Bronchial epithelial cell (primary cell): ENCODE measurements at regions not wholly inside any gene's neighbourhood (a gene's known extent, or its start where the extent isn't known, plus 50 kb on each side); places are given as distances from the start of the nearest gene placed in this dataset.

Experiments used
- DNase-seq: peaks from one replicate; pipeline ENCODE4 v3.0.0-alpha.2; 2010; ENCODE audit warnings: low read depth
- FAIRE-seq: peaks from 2 replicates; lab custom pipeline; 2011; peaks lifted over from hg19 to GRCh38; lab: Jason Lieb, UNC
- H3K27me3 ChIP-seq: 2 replicates; pipeline ENCODE4 v1.5.1; 2011; ENCODE audit warnings: low read length; ENCODE audit not compliant: control insufficient read depth, insufficient read depth
- H3K36me3 ChIP-seq: 2 replicates; pipeline ENCODE4 v1.5.1; 2011; ENCODE audit warnings: low read length; ENCODE audit not compliant: control insufficient read depth, insufficient read depth
- H3K4me3 ChIP-seq: 2 replicates; pipeline ENCODE4 v1.5.1; 2011; ENCODE audit warnings: mild to moderate bottlenecking, low read depth, low read length, control low read depth
- CTCF ChIP-seq: IDR thresholded peaks from 2 replicates; pipeline ENCODE4 v1.5.1; 2011; ENCODE audit warnings: mild to moderate bottlenecking, moderate library complexity, low read length, control low read depth, inconsistent platforms; ENCODE audit not compliant: insufficient read depth, severe bottlenecking

GRCh38 chr11:96474263-96474662 lies 84.5 kb downstream of the JRKL start:
- Histone ChIP-seq H3K4me3 (no peak overlapping the region), H3K27me3 (no peaks in the 10 kb centered on the region), H3K36me3 (no peaks in the 10 kb centered on the region)
- no peak for FAIRE-seq
- DNase-seq, result peak; percentile 94
- TF ChIP-seq CTCF, result no peak

GRCh38 chr11:96481204-96481603 lies 91.4 kb downstream of the JRKL start:
- FAIRE-seq, result no peak
- Histone ChIP-seq H3K36me3 (no peaks in the 10 kb centered on the region), H3K27me3 (no peaks in the 10 kb centered on the region), H3K4me3 (no peak overlapping the region)
- TF ChIP-seq CTCF, result no peak
- peak; percentile 91 for DNase-seq

- no peak for TF ChIP-seq CTCF
- no peak for DNase-seq
- Histone ChIP-seq H3K4me3 (no peak overlapping the region), H3K27me3 (no peaks in the 10 kb centered on the region), H3K36me3 (no peaks in the 10 kb centered on the region)
- FAIRE-seq, result no peak
These were observed 92.0 kb downstream of the JRKL start for GRCh38 chr11:96481771-96482170.

GRCh38 chr11:96482193-96482592 lies 92.4 kb downstream of the JRKL start:
- no peak for TF ChIP-seq CTCF
- FAIRE-seq, result no peak
- no peaks in the 10 kb centered on the region for H3K27me3 ChIP-seq

GRCh38 chr11:96483374-96483955 lies 93.7 kb downstream of the JRKL start:
- DNase-seq (no peak), FAIRE-seq (no peak)
- Histone ChIP-seq H3K36me3 (no peaks in the 10 kb centered on the region), H3K27me3 (no peaks in the 10 kb centered on the region), H3K4me3 (no peak overlapping the region)
- no peak for TF ChIP-seq CTCF

More at GRCh38 chr11:96482193-96482592, 92.4 kb downstream of the JRKL start:
- Histone ChIP-seq H3K4me3 (no peak overlapping the region), H3K36me3 (no peaks in the 10 kb centered on the region)
- DNase-seq, result no peak

- Histone ChIP-seq H3K4me3 (no peak overlapping the region), H3K27me3 (no peaks in the 10 kb centered on the region), H3K36me3 (no peaks in the 10 kb centered on the region)
- DNase-seq (no peak), FAIRE-seq (no peak)
- no peak for TF ChIP-seq CTCF
These were observed 94.5 kb downstream of the JRKL start for GRCh38 chr11:96484361-96484760.
